ENCODE measurements at regions not wholly inside any gene's neighbourhood (a gene's known extent, or its start where the extent isn't known, plus 50 kb on each side); places are given as distances from the start of the nearest gene placed in this dataset.

GRCh38 chr5:136682986-136683385 lies 317.6 kb upstream of the TRPC7 start:
- no peak for DNase-seq

- DNase-seq, result no peak
Measured at GRCh38 chr5:136679233-136679632, 313.9 kb upstream of the TRPC7 start.

GRCh38 chr5:136677217-136677616 lies 311.9 kb upstream of the TRPC7 start:
- no peak for DNase-seq

GRCh38 chr5:136676685-136677084 lies 311.3 kb upstream of the TRPC7 start:
- no peak for DNase-seq

- no peak for DNase-seq
Measured at GRCh38 chr5:136675769-136676168, 310.4 kb upstream of the TRPC7 start.

GRCh38 chr5:136674178-136674577 lies 308.8 kb upstream of the TRPC7 start:
- DNase-seq, result no peak

GRCh38 chr5:136667789-136668188 lies 302.4 kb upstream of the TRPC7 start:
- DNase-seq, result no peak

GRCh38 chr5:136666970-136667620 lies 301.8 kb upstream of the TRPC7 start:
- no peak for DNase-seq

GRCh38 chr5:136665331-136665730 lies 300.0 kb upstream of the TRPC7 start:
- DNase-seq, result no peak

- no peak for DNase-seq
Measured at GRCh38 chr5:136661026-136661425, 295.7 kb upstream of the TRPC7 start.

- no peak for DNase-seq
Measured at GRCh38 chr5:136656811-136657210, 291.5 kb upstream of the TRPC7 start.

GRCh38 chr5:136655468-136655867 lies 290.1 kb upstream of the TRPC7 start:
- DNase-seq, result no peak

GRCh38 chr5:136646915-136647314 lies 281.6 kb upstream of the TRPC7 start:
- no peak for DNase-seq

- DNase-seq, result no peak
Measured at GRCh38 chr5:136642976-136643375, 277.6 kb upstream of the TRPC7 start.

- no peak for DNase-seq
Measured at GRCh38 chr5:136639616-136640015, 274.3 kb upstream of the TRPC7 start.

GRCh38 chr5:136638084-136638483 lies 272.7 kb upstream of the TRPC7 start:
- no peak for DNase-seq

- DNase-seq, result no peak
Measured at GRCh38 chr5:136636001-136636400, 270.7 kb upstream of the TRPC7 start.

GRCh38 chr5:136631186-136631585 lies 265.8 kb upstream of the TRPC7 start:
- DNase-seq, result no peak

- DNase-seq, result no peak
Measured at GRCh38 chr5:136629125-136629792, 263.9 kb upstream of the TRPC7 start.

GRCh38 chr5:136626531-136626930 lies 261.2 kb upstream of the TRPC7 start:
- DNase-seq, result no peak

- no peak for DNase-seq
Measured at GRCh38 chr5:136622747-136623146, 257.4 kb upstream of the TRPC7 start.

- no peak for DNase-seq
Measured at GRCh38 chr5:136621743-136622142, 256.4 kb upstream of the TRPC7 start.

GRCh38 chr5:136620621-136621020 lies 255.3 kb upstream of the TRPC7 start:
- DNase-seq, result no peak

GRCh38 chr5:136620016-136620419 lies 254.7 kb upstream of the TRPC7 start:
- DNase-seq, result no peak

- no peak for DNase-seq
Measured at GRCh38 chr5:136619556-136619955, 254.2 kb upstream of the TRPC7 start.

Measured in AML-193 (cell line).